Activated CD4-positive, alpha-beta T cell treated with anti-CD3 and anti-CD28 coated beads for 1 hour (primary cell): ENCODE measurements at regions not wholly inside any gene's neighbourhood (a gene's known extent, or its start where the extent isn't known, plus 50 kb on each side); places are given as distances from the start of the nearest gene placed in this dataset.

Experiments used
- DNase-seq: peaks from one replicate; pipeline ENCODE4 v3.0.0-alpha.2; 2020

DNA sequence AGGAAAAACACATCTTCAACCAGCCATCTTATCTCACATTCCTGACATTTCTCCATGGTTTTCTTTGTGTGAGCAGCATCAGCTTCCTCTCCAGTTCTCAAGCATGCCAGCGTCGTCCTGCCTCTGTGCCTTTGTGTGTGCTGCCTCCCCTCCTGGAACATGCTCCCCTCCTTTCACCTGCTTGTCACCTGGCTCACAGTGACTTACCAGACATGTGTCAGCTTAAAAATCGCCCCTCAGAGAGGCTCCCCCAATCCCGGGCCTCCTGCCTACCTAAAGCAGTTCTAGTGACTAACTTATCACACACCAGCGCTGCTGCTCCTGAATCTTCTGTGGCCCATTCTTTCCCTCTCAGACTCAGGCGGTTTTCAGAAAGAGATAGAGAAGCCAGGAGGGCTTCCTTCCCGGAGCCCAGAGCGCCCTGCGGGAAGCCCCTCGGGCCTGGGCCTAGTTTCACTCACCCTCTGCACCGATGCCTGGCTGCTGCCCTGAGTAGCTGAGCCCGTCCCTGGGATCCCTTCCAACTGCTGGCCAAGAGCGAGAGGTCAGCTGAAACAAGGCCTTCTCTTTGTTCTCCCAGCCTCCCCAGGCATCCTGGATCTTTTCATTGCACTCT, 51.1 kb upstream of the MVB12B start:
- DNase-seq: no peak

DNA sequence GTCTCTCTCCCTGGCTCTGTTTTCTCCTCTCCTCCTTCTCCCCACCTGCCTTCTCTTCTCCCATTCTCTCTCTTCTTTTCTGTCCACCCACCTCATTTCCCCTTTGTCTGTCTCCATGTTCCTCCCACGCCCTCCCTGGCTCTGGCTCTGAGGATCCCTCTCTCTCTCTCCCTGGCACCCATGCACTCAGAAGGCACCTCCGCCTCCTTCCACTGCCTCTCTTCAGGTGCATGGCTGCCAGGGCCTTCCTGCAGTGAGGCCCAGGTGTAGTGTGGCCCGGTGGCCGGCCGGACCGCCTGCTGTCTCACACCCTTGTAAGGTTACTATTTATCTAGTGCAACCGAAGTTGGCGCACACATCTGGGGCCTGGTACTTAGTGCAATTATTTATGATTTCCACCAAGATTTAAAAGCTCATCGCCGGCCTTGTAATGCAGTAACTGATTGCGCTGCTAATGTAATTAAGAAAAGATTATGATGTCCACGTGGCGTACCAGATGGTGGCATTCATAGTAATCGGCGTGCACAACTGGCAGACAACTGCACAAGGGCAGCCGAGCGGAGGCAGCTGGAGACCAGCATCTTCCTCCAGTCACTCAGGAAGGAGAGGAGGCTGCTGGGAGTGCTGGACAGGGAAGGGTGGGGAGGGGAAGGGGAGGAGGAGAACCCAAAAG, 50.4 kb upstream of the MVB12B start:
- DNase-seq: no peak
